GM23338 (cell line): ENCODE measurements at regions not wholly inside any gene's neighbourhood (a gene's known extent, or its start where the extent isn't known, plus 50 kb on each side); places are given as distances from the start of the nearest gene placed in this dataset.

Source experiments
- CREB1 ChIP-seq: fragments of 250-450 bp; sonication (Bioruptor Pico); IDR thresholded peaks from 2 replicates; pipeline ENCODE4 v1.5.0; 2020; ENCODE audit warnings: low read depth, mild to moderate bottlenecking, moderate library complexity
- CTCF ChIP-seq, 2 experiments: fragments of 200-600 bp in 1 of 2; sonication (generic) in 1 of 2; conservative IDR thresholded peaks; 2 replicates each; pipeline versions ENCODE4 v1.5.1 to v1.6.1; 2016 to 2017; ENCODE audit warnings: antibody characterized with exemption in 2 of 2, low read depth in 2 of 2, mild to moderate bottlenecking in 2 of 2, moderate library complexity in 1 of 2
- ETS1 ChIP-seq: IDR thresholded peaks from 2 replicates; pipeline ENCODE4 v1.6.1; 2016; ENCODE audit warnings: antibody characterized with exemption
- EZH2 ChIP-seq: fragments of 200-600 bp; sonication (generic); IDR thresholded peaks from one replicate; pipeline ENCODE4 v1.8.0; 2017; ENCODE audit warnings: antibody characterized with exemption, mild to moderate bottlenecking, low read depth; ENCODE audit not compliant: unreplicated experiment
- EZH2phosphoT487 ChIP-seq: fragments of 200-600 bp; sonication (generic); IDR thresholded peaks from one replicate; pipeline ENCODE4 v1.8.1; 2018; ENCODE audit warnings: antibody characterized with exemption; ENCODE audit not compliant: unreplicated experiment
- NANOG ChIP-seq: IDR thresholded peaks from 2 replicates; pipeline ENCODE4 v1.6.1; 2016; ENCODE audit warnings: antibody characterized with exemption, borderline replicate concordance
- POLR2AphosphoS5 ChIP-seq: IDR thresholded peaks from 2 replicates; pipeline ENCODE4 v1.6.1; 2016; ENCODE audit warnings: antibody characterized with exemption, low read depth
- REST ChIP-seq: IDR thresholded peaks from one replicate; pipeline ENCODE4 v1.6.1; 2018; ENCODE audit warnings: antibody characterized with exemption; ENCODE audit not compliant: unreplicated experiment
- ZNF331 ChIP-seq: fragments of 250-450 bp; sonication (Bioruptor Pico); IDR thresholded peaks from 2 replicates; pipeline ENCODE4 v1.5.0; 2020; ENCODE audit warnings: low read depth, mild to moderate bottlenecking, moderate library complexity
- ZNF462 ChIP-seq: fragments of 250-450 bp; sonication (Bioruptor Pico); IDR thresholded peaks from 2 replicates; pipeline ENCODE4 v1.5.0; 2020; ENCODE audit warnings: mild to moderate bottlenecking, moderate library complexity

GRCh38 chr12:78600541-78600940 is 264.0 kb upstream of the SYT1 start:
- no peak for TF ChIP-seq CTCF (conservative IDR thresholded peaks at IDR 0.05; ENCODE audit: low read depth in 2 of 2)
- TF ChIP-seq ETS1 = no peak
- TF ChIP-seq POLR2AphosphoS5 = no peak
- no peak for TF ChIP-seq REST
- TF ChIP-seq EZH2 = no peak
- no peak for TF ChIP-seq EZH2phosphoT487
- TF ChIP-seq NANOG = no peak
- no peak for TF ChIP-seq CREB1
- TF ChIP-seq ZNF462 (CRISPR knock-in tag) = no peak
- no peak for TF ChIP-seq ZNF331 (CRISPR knock-in tag)
